ENCODE measurements at regions not wholly inside any gene's neighbourhood (a gene's known extent, or its start where the extent isn't known, plus 50 kb on each side); places are given as distances from the start of the nearest gene placed in this dataset.

DNA sequence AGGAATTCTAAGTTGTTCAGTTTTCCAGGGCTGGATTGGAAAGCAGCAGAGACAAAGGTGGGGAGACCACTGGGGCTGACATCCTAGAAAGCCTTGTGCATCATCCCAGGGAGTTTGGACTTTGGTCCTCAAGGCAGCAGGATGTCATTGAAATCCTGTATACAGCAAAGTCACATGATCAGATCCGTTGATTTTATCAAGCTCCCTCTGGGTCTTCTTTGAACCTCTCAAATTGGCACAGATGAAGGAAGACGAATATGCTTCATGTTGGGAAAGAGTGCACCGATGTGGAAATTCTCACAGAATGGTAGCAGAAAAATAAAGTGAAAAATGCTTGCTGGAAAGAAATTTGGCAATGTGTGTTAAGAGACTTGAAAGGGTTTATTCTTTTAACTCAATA, 149.8 kb upstream of the TMTC4 start:
- no peak overlapping the region for H3K27ac Mint-ChIP-seq (ENCODE audit: unreplicated experiment)
- H3K4me3 Mint-ChIP-seq (ENCODE audit: unreplicated experiment), result no peak overlapping the region
- H3K4me1 Mint-ChIP-seq (ENCODE audit: low read depth), result peaks cover 14% of the 10 kb centered on the region
- peaks cover 8% of the 10 kb centered on the region for H3K9me3 Mint-ChIP-seq (ENCODE audit: low read depth)
- no peaks in the 10 kb centered on the region for H3K27me3 Mint-ChIP-seq (ENCODE audit: low read depth)
- H3K36me3 Mint-ChIP-seq (ENCODE audit: low read depth), result peaks cover 1% of the 10 kb centered on the region
- TF ChIP-seq, protein P1, sequence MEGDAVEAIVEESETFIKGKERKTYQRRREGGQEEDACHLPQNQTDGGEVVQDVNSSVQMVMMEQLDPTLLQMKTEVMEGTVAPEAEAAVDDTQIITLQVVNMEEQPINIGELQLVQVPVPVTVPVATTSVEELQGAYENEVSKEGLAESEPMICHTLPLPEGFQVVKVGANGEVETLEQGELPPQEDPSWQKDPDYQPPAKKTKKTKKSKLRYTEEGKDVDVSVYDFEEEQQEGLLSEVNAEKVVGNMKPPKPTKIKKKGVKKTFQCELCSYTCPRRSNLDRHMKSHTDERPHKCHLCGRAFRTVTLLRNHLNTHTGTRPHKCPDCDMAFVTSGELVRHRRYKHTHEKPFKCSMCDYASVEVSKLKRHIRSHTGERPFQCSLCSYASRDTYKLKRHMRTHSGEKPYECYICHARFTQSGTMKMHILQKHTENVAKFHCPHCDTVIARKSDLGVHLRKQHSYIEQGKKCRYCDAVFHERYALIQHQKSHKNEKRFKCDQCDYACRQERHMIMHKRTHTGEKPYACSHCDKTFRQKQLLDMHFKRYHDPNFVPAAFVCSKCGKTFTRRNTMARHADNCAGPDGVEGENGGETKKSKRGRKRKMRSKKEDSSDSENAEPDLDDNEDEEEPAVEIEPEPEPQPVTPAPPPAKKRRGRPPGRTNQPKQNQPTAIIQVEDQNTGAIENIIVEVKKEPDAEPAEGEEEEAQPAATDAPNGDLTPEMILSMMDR (IDR thresholded peaks at IDR 0.05), result no peak
- DNase-seq (ENCODE audit: low spot score), result no peak

DNA sequence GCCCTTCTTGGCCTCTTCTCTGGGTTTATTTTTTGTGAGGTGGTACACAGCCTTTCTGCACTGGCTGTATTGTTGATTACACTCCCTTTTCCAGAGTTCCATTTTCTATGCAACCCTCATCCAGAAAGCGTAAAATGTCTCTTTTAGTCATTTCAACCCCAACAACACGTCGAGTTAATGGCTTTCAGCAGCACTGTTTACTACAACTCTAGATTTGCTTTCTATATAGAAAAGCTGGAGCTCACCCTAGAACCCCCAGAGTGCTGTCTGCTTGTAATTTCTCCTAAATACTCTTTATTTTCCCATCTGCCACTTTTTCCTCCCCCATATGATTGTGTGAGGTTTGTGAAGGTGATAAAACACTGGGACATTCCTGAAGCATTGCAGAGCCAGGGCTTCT, 148.9 kb upstream of the TMTC4 start:
- DNase-seq (ENCODE audit: low spot score), result no peak
- Mint-ChIP-seq H3K4me1 (ENCODE audit: low read depth) (peaks cover 14% of the 10 kb centered on the region), H3K27me3 (ENCODE audit: low read depth) (no peaks in the 10 kb centered on the region), H3K9me3 (ENCODE audit: low read depth) (peaks cover 2% of the 10 kb centered on the region), H3K4me3 (ENCODE audit: unreplicated experiment) (no peak overlapping the region), H3K27ac (ENCODE audit: unreplicated experiment) (no peak overlapping the region), H3K36me3 (ENCODE audit: low read depth) (peaks cover 1% of the 10 kb centered on the region)
- TF ChIP-seq, protein P1 (IDR thresholded peaks at IDR 0.05), result no peak

DNA sequence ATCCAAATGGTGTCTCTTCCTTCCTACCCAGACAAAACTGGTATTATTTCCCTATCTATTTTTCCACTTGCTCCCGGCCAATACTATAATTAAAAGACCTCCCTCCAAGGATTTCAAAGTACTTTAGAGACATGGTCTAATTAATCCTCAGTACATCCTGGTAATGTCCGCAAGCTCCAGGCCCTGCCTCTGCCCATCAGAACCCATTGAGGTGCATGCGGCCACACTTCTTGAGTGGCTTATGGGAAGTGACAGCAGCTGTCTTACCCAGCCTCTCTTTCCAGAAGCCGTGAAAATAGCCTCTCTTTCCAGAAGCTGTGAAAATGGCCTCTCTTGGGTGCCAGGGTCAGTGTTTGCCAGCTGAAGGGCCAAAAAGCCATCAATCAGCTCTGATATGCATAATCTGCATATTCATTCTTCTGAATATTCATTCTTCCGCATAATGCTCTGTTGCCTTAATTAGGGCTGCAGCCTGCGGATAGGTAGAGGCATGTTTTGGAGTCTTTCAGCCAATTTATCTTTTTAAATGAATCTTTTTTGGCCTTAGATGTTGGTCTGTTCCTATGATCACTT, 148.4 kb upstream of the TMTC4 start:
- Mint-ChIP-seq H3K27me3 (ENCODE audit: low read depth) (no peaks in the 10 kb centered on the region), H3K4me1 (ENCODE audit: low read depth) (peaks cover 14% of the 10 kb centered on the region), H3K27ac (ENCODE audit: unreplicated experiment) (no peak overlapping the region), H3K9me3 (ENCODE audit: low read depth) (peaks cover 6% of the 10 kb centered on the region), H3K4me3 (ENCODE audit: unreplicated experiment) (no peak overlapping the region), H3K36me3 (ENCODE audit: low read depth) (peaks cover 1% of the 10 kb centered on the region)
- no peak for DNase-seq (ENCODE audit: low spot score)
- TF ChIP-seq, protein P1 (IDR thresholded peaks at IDR 0.05), result no peak

DNA sequence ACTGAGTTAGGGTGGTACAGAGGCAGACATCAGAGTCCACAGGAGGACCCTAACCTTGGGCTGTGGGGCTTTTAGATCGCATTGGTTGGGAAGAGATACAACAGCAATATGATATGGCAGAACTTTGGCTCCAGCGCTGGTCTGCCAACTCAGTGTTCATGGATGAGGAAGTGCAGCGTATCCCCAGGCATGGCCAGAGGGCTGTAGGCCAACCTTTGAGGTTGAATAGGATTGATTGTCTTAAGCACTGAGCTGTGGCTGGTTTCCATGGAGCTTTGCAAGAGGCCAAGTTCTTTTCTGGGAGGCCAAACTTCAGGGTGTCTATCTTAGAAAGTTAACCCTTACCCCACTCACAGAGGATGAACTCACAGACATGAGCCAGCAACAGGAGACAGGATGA, 144.1 kb upstream of the TMTC4 start:
- H3K27me3 Mint-ChIP-seq (ENCODE audit: low read depth), result no peaks in the 10 kb centered on the region
- no peak for DNase-seq (ENCODE audit: low spot score)
- H3K36me3 Mint-ChIP-seq (ENCODE audit: low read depth), result peaks cover 1% of the 10 kb centered on the region
- no peak overlapping the region for H3K4me3 Mint-ChIP-seq (ENCODE audit: unreplicated experiment)
- peaks cover 14% of the 10 kb centered on the region for H3K9me3 Mint-ChIP-seq (ENCODE audit: low read depth)
- no peak overlapping the region for H3K27ac Mint-ChIP-seq (ENCODE audit: unreplicated experiment)
- H3K4me1 Mint-ChIP-seq (ENCODE audit: low read depth), result peaks cover 7% of the 10 kb centered on the region
- TF ChIP-seq, protein P1 (IDR thresholded peaks at IDR 0.05), result no peak

DNA sequence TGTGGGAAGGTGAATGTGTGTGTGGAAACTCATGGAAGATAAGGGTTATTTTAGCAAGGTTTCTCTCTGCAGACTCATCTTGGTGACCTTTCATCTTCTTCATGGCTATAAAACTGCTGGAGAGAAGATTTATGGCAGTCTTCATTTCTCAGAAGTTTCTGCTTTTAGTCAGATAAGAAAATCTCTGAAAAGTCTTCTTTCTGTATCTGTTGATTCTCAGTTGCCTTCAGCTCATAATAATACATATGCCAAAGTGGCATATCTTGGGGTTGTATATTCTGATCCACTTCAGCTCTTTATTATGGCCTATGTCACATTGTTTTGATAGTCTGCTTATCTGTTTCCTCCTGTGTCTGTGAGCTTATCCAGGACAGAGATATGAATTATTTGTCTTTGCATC, 143.3 kb upstream of the TMTC4 start:
- peaks cover 14% of the 10 kb centered on the region for H3K9me3 Mint-ChIP-seq (ENCODE audit: low read depth)
- no peak for DNase-seq (ENCODE audit: low spot score)
- TF ChIP-seq, protein P1 (IDR thresholded peaks at IDR 0.05), result no peak
- H3K27ac Mint-ChIP-seq (ENCODE audit: unreplicated experiment), result no peak overlapping the region
- H3K36me3 Mint-ChIP-seq (ENCODE audit: low read depth), result peaks cover 1% of the 10 kb centered on the region
- H3K4me3 Mint-ChIP-seq (ENCODE audit: unreplicated experiment), result no peak overlapping the region
- no peaks in the 10 kb centered on the region for H3K27me3 Mint-ChIP-seq (ENCODE audit: low read depth)
- H3K4me1 Mint-ChIP-seq (ENCODE audit: low read depth), result peaks cover 3% of the 10 kb centered on the region
